ENCODE measurements at regions not wholly inside any gene's neighbourhood (a gene's known extent, or its start where the extent isn't known, plus 50 kb on each side); places are given as distances from the start of the nearest gene placed in this dataset.

DNA sequence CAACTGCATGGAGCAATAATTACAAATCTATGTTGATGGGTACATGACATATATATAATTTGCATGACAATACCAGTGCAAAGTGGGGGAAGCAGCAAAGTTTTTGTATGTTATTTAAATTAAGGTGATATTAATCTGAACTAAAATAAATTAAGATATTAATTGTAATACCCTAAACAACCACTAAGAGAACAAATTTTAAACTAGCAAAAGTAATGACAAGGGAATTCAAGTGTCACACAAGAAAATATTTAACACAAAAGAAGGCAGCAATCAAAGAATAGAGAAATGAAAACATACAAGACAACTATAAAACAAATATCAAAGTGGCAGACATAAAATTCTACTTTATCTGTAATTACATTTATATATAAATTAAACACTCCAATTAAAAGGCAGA lies 2003.4 kb downstream of the MAT2B start:
- TF ChIP-seq, protein P1, sequence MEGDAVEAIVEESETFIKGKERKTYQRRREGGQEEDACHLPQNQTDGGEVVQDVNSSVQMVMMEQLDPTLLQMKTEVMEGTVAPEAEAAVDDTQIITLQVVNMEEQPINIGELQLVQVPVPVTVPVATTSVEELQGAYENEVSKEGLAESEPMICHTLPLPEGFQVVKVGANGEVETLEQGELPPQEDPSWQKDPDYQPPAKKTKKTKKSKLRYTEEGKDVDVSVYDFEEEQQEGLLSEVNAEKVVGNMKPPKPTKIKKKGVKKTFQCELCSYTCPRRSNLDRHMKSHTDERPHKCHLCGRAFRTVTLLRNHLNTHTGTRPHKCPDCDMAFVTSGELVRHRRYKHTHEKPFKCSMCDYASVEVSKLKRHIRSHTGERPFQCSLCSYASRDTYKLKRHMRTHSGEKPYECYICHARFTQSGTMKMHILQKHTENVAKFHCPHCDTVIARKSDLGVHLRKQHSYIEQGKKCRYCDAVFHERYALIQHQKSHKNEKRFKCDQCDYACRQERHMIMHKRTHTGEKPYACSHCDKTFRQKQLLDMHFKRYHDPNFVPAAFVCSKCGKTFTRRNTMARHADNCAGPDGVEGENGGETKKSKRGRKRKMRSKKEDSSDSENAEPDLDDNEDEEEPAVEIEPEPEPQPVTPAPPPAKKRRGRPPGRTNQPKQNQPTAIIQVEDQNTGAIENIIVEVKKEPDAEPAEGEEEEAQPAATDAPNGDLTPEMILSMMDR (IDR thresholded peaks at IDR 0.05; ENCODE audit: extremely low read depth in 1 of 2, insufficient read depth in 1 of 2, low read depth in 1 of 2, low read length in 2 of 2) = no peak
- Histone ChIP-seq H3K79me2 (ENCODE audit: control insufficient read depth, insufficient read depth, low read length) (no peaks in the 10 kb centered on the region), H4K20me1 (replicated peaks; ENCODE audit: control insufficient read depth, extremely low read depth, insufficient read depth, low read length) (no peaks in the 10 kb centered on the region), H3K9me3 (replicated peaks; ENCODE audit: control insufficient read depth, insufficient read depth, low read length) (no peaks in the 10 kb centered on the region), H2AFZ (ENCODE audit: low read depth, low read length) (no peak overlapping the region), H3K4me1 (ENCODE audit: control insufficient read depth, extremely low read depth, insufficient read depth, low read length) (no peaks in the 10 kb centered on the region), H3K4me2 (ENCODE audit: insufficient read depth, low read length) (no peak overlapping the region), H3K36me3 (ENCODE audit: control insufficient read depth in 2 of 2, extremely low read depth in 1 of 2, insufficient read depth in 2 of 2, low read length in 2 of 2) (no peaks in the 10 kb centered on the region), H3K9ac (replicated peaks; ENCODE audit: extremely low read depth, insufficient read depth, low read length) (no peak overlapping the region), H3K27me3 (ENCODE audit: control insufficient read depth in 2 of 2, insufficient read depth in 2 of 2, low read length in 2 of 2) (no peaks in the 10 kb centered on the region), H3K27ac (ENCODE audit: insufficient read depth, low read depth, low read length) (no peak overlapping the region), H3K9me1 (replicated peaks; ENCODE audit: control insufficient read depth, extremely low read depth, insufficient read depth, low read length) (no peaks in the 10 kb centered on the region), H3K4me3 (replicated peaks in 1 of 3; ENCODE audit: insufficient read depth in 1 of 3, low read depth in 1 of 3, low read length in 3 of 3) (no peak overlapping the region)
- DNase-seq (ENCODE audit: low read depth, low spot score) (no peak), FAIRE-seq (no peak)
- ChIA-PET POLR2A (no interaction called here), CTCF (no interaction called here)
- BruUV-seq (replicated peaks) = no TSS peak
- intact Hi-C loops (cut with micrococcal nuclease) (no loop called here), dilution Hi-C loops (cut with MboI; ENCODE audit: extremely low pct_ligation_motif_present, low sequenced_read_pairs) (no loop called here)

DNA sequence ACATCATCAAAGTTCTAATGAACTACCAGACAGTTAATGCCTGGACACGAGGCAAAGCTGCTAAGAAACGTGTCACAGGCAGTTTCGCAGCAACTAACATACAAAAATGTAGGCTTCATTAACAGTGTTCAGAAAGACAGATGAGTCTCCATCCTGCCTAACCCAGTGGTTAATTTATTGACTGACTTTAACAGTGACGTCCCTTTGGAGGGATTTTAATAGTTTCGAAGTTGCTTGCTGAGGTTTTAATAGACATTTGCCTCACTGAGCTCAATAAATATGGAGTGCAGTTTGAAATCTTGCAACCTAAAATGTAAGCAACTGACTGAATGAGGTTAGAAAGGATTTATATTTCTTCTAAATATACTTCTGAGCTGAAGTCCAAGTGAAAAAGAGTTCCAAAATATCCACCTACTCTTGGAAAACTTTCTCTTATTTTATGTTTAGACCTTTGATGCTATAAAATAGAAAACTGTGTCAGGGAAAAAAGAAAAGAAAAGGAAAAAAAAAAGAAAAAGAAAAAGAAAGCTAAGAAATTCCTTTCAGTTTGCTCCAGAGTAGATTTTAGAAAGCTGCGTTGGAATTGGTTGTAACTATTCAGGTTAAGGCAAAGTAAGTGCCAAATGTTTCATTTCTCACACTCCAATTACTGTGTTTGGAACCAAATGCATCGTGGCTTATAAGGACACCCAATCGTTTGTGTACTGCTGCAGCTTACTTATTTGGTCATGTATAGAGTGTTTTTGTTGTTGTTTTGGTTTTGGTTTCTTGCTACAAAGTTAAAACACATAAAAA lies 2016.6 kb downstream of the MAT2B start:
- Histone ChIP-seq H3K27me3 (ENCODE audit: control insufficient read depth in 2 of 2, insufficient read depth in 2 of 2, low read length in 2 of 2) (no peaks in the 10 kb centered on the region), H3K79me2 (ENCODE audit: control insufficient read depth, insufficient read depth, low read length) (no peaks in the 10 kb centered on the region), H3K4me1 (ENCODE audit: control insufficient read depth, extremely low read depth, insufficient read depth, low read length) (no peaks in the 10 kb centered on the region), H3K27ac (ENCODE audit: insufficient read depth, low read depth, low read length) (no peak overlapping the region), H2AFZ (ENCODE audit: low read depth, low read length) (no peak overlapping the region), H4K20me1 (replicated peaks; ENCODE audit: control insufficient read depth, extremely low read depth, insufficient read depth, low read length) (no peaks in the 10 kb centered on the region), H3K36me3 (ENCODE audit: control insufficient read depth in 2 of 2, extremely low read depth in 1 of 2, insufficient read depth in 2 of 2, low read length in 2 of 2) (no peaks in the 10 kb centered on the region), H3K9ac (replicated peaks; ENCODE audit: extremely low read depth, insufficient read depth, low read length) (no peak overlapping the region), H3K9me1 (replicated peaks; ENCODE audit: control insufficient read depth, extremely low read depth, insufficient read depth, low read length) (no peaks in the 10 kb centered on the region), H3K4me2 (ENCODE audit: insufficient read depth, low read length) (no peak overlapping the region), H3K4me3 (replicated peaks in 1 of 3; ENCODE audit: insufficient read depth in 1 of 3, low read depth in 1 of 3, low read length in 3 of 3) (no peak overlapping the region), H3K9me3 (replicated peaks; ENCODE audit: control insufficient read depth, insufficient read depth, low read length) (no peaks in the 10 kb centered on the region)
- FAIRE-seq = no peak
- TF ChIP-seq EZH2 (IDR thresholded peaks at IDR 0.05; ENCODE audit: borderline replicate concordance, low read depth, low read length, severe bottlenecking) (no peak), POLR2A (IDR thresholded peaks at IDR 0.05; ENCODE audit: low read depth, low read length) (no peak), MYC (IDR thresholded peaks at IDR 0.05; ENCODE audit: low read depth, low read length) (no peak), POLR2AphosphoS5 (IDR thresholded peaks at IDR 0.05; ENCODE audit: insufficient read depth, low read depth, low read length) (no peak), GATA2 (IDR thresholded peaks at IDR 0.05; ENCODE audit: insufficient read depth, insufficient read length, low read depth, low read length) (no peak), JUN (IDR thresholded peaks at IDR 0.05; ENCODE audit: borderline replicate concordance, insufficient read depth, insufficient read length, low read depth) (no peak), FOS (IDR thresholded peaks at IDR 0.05; ENCODE audit: borderline replicate concordance, insufficient read depth, low read length) (no peak)
- TF ChIP-seq, protein P2, sequence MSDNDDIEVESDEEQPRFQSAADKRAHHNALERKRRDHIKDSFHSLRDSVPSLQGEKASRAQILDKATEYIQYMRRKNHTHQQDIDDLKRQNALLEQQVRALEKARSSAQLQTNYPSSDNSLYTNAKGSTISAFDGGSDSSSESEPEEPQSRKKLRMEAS (IDR thresholded peaks at IDR 0.05; ENCODE audit: insufficient read depth, insufficient read length) = no peak
- TF ChIP-seq, protein P1 (IDR thresholded peaks at IDR 0.05; ENCODE audit: extremely low read depth in 1 of 2, insufficient read depth in 1 of 2, low read depth in 1 of 2, low read length in 2 of 2) = no peak
- no TSS peak for BruUV-seq (replicated peaks)
- intact Hi-C loops (cut with micrococcal nuclease) (no loop called here), dilution Hi-C loops (cut with MboI; ENCODE audit: extremely low pct_ligation_motif_present, low sequenced_read_pairs) (no loop called here)
- POLR2A ChIA-PET = no interaction called here
- no peak for DNase-seq (ENCODE audit: low read depth, low spot score)
- CTCF ChIA-PET = interaction anchor here (1.1 kb wide), 1 partner anchor 9 kb away, joined by 4 read pairs; no protein-coding TSS in a partner anchor

Data from endothelial cell of umbilical vein (primary cell).